ENCODE measurements at regions not wholly inside any gene's neighbourhood (a gene's known extent, or its start where the extent isn't known, plus 50 kb on each side); places are given as distances from the start of the nearest gene placed in this dataset.

DNA sequence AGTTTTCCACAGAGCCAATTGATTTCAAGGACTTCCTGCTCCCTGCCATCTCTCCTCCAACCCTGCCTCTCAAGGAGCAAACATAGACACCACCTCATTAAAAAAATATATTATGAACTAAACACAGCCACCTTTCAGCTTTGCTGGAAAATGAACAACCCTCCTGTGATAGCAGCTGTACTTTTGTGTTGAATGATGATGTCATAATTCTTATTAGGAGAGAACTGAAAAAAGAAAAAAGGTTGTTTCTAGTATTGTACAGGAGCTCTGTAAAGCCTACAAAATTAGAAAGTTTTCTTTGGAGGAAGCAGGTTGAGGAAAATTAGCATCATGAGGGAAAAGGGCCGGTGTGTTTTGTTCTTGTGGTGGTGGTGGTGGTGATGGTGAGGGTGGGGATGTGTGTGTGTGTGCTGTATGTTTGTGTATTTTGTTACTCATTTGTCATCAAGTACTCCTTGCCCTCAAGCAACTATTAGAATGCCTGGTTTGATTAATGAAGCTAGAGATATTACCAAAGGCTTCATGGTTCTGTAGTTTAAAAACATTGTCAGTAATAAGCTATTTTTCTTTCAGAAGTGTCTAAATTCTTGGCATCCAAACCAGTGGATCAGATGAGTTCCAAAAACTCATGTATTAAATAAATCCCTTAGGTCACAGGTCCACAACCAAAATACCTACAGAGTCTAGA is 405.9 kb downstream of the TLE4 start:
- intact Hi-C loops (cut with DNase I; ENCODE audit: low total_unique reads) = no loop called here
- no peak for TF ChIP-seq POLR2A (IDR thresholded peaks at IDR 0.05)
- TF ChIP-seq, protein P1, sequence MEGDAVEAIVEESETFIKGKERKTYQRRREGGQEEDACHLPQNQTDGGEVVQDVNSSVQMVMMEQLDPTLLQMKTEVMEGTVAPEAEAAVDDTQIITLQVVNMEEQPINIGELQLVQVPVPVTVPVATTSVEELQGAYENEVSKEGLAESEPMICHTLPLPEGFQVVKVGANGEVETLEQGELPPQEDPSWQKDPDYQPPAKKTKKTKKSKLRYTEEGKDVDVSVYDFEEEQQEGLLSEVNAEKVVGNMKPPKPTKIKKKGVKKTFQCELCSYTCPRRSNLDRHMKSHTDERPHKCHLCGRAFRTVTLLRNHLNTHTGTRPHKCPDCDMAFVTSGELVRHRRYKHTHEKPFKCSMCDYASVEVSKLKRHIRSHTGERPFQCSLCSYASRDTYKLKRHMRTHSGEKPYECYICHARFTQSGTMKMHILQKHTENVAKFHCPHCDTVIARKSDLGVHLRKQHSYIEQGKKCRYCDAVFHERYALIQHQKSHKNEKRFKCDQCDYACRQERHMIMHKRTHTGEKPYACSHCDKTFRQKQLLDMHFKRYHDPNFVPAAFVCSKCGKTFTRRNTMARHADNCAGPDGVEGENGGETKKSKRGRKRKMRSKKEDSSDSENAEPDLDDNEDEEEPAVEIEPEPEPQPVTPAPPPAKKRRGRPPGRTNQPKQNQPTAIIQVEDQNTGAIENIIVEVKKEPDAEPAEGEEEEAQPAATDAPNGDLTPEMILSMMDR (IDR thresholded peaks at IDR 0.05) = no peak
- DNase-seq (ENCODE audit: low spot score in 2 of 2) = no peak
- 91% methylated on average over 1 of the region's 1 CpG for WGBS, 2 donors
- no peak overlapping the region for H3K4me3 ChIP-seq (ENCODE audit: low read depth, poor library complexity, severe bottlenecking)

DNA sequence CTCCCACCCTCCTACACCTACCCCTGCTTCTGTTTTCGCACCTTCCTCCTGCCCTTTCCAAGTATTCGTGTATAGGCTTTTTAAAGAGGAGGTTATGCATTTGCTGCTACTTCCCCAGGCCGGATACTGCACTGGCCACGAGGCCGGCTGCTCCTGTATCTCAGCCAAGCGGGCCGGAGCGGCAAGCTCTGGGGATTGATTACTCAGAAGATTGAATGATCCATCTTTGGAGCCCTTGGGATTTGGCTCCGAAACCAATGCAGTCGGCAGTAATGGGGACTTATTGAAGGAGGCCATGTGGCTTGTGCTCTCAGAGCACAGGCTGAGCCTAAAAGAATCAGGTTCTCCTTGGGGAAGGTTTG is 405.3 kb downstream of the TLE4 start:
- intact Hi-C loops (cut with DNase I; ENCODE audit: low total_unique reads) = no loop called here
- H3K4me3 ChIP-seq (ENCODE audit: low read depth, poor library complexity, severe bottlenecking) = no peak overlapping the region
- TF ChIP-seq, protein P1 (IDR thresholded peaks at IDR 0.05) = no peak
- TF ChIP-seq POLR2A (IDR thresholded peaks at IDR 0.05) = no peak
- 78 to 82% methylated on average over 10 of the region's 10 CpGs for WGBS, 2 donors
- DNase-seq (ENCODE audit: low spot score in 2 of 2) = no peak

DNA sequence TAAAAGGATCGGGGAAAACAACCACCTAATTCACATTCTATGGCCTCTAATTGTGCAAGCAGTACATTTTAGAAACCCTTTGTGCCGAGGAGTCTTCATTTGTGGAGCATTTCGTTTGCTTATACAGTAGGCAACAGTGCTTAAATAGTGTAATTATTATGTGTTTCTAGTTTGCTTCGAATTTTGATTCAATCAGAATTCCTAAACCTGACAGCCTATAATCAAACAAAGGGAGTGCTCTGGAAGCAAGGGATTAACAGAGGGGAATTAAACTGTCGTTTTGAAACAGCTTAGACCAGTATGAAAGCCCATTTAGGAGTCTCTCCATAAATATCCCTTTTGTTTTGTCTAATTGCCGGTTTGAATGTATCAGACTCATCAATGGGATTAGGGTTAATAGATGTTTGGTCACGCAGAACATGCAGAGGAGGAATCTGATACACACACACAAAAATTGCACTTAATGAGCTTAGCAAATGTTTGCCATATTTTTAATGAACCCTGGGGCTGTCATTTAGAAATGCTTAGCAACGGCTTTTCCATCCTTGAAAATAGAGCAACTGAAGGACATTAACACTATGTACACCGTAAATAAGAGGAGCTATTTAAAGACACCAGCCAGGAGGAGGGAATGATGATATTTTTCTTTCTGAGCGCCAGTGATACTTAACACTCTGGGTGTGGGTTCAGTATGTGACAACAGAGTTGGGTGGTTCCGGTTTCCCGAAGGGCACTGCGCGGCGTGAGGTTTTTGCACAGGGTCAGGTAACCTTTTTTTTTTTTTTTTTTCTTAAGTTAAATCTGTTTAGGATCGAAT is 404.7 kb downstream of the TLE4 start:
- WGBS, 2 donors = 63 to 71% methylated on average over 16 of the region's 16 CpGs
- no peak for DNase-seq (ENCODE audit: low spot score in 2 of 2)
- TF ChIP-seq POLR2A (IDR thresholded peaks at IDR 0.05) = no peak
- TF ChIP-seq, protein P1 (IDR thresholded peaks at IDR 0.05) = no peak
- intact Hi-C loops (cut with DNase I; ENCODE audit: low total_unique reads) = no loop called here
- no peak overlapping the region for H3K4me3 ChIP-seq (ENCODE audit: low read depth, poor library complexity, severe bottlenecking)

DNA sequence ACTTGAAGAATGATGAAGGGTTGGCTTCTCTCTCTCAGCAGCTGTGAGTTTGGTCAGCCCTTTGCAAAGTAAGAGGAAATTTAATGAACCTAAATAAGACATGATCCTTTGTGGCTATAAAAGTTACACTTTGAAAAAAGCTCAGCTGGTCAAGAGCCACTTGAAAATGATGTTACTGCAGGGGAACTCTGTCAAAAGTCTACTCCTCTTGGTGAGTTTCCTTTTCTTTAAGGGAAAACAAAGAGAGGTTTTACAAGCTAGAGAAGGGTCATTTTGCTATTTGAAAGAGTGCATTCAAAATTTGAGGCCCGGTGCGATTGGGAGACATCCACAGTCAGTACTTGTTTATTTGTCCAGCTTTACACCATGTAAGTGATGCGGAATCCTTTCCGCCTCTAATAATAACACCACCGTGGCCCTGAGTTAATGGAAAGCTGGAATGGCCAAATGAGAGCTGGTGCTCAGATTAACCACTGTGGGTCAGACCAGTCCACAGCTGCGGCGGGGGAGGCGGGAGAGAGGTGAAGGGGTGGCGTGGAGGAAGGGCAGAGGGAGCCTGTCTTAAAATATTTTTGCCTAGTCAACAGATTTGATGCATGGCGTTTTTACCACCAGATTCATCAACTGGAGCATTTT is 404.0 kb downstream of the TLE4 start:
- intact Hi-C loops (cut with DNase I; ENCODE audit: low total_unique reads) = no loop called here
- H3K4me3 ChIP-seq (ENCODE audit: low read depth, poor library complexity, severe bottlenecking) = no peak overlapping the region
- TF ChIP-seq, protein P1 (IDR thresholded peaks at IDR 0.05) = no peak
- TF ChIP-seq POLR2A (IDR thresholded peaks at IDR 0.05) = no peak
- no peak for DNase-seq (ENCODE audit: low spot score in 2 of 2)
- 84 to 86% methylated on average over 10 of the region's 10 CpGs for WGBS, 2 donors

DNA sequence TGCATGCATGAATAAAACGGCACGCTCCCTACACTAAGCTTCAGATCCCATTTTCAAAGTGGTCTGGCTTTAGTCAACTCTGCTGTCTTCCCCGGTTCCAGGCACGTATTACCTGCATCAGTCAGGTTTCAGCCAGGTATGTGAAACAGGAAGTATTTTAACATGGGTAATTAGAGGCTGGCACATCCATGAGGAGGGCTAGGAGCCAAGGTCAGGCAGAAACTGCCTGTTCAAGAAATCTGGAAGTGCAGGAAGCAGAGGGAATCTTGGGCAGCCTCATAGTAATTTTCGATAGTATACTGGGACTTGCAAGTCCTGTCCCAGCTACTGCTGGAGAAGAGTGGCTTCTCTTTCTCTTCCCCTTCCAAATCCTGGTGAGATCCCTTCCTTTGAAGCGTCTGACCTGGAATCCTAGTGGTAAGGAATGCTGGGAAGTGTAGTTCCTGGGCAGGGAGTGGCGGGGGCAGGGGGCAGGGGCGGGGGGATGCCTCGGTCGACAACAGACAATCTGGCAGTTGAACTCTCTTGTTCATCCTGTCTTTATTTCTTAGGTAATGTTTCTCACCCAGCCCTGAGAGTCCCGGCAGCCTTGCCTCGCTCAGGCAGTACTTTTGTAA is 403.1 kb downstream of the TLE4 start:
- no peak for TF ChIP-seq POLR2A (IDR thresholded peaks at IDR 0.05)
- TF ChIP-seq, protein P1 (IDR thresholded peaks at IDR 0.05) = no peak
- intact Hi-C loops (cut with DNase I; ENCODE audit: low total_unique reads) = no loop called here
- 51 to 66% methylated on average over 12 of the region's 12 CpGs for WGBS, 2 donors
- DNase-seq (ENCODE audit: low spot score in 2 of 2) = no peak
- H3K4me3 ChIP-seq (ENCODE audit: low read depth, poor library complexity, severe bottlenecking) = no peak overlapping the region
